Neural cell (in vitro differentiated cells): ENCODE measurements at regions not wholly inside any gene's neighbourhood (a gene's known extent, or its start where the extent isn't known, plus 50 kb on each side); places are given as distances from the start of the nearest gene placed in this dataset.

Experiments
- EP300 ChIP-seq: fragments of 450-650 bp; conservative IDR thresholded peaks from 2 replicates; pipeline ENCODE4 v1.6.1; 2014; ENCODE audit warnings: antibody characterized with exemption, mild to moderate bottlenecking, moderate library complexity; ENCODE audit not compliant: poor library complexity, severe bottlenecking
- EZH2 ChIP-seq: fragments of 200-600, 300-800 bp; shearing (Covaris generic), sonication (generic); IDR thresholded peaks from 2 replicates; pipeline ENCODE4 v1.6.1; 2014; ENCODE audit warnings: antibody characterized with exemption, low read length, borderline replicate concordance, mild to moderate bottlenecking; ENCODE audit not compliant: insufficient read depth, poor library complexity, severe bottlenecking
- MXI1 ChIP-seq: fragments of 450-650 bp; conservative IDR thresholded peaks from 2 replicates; pipeline ENCODE4 v1.6.1; 2014; ENCODE audit warnings: antibody characterized with exemption, mild to moderate bottlenecking; ENCODE audit not compliant: poor library complexity, severe bottlenecking
- POLR2AphosphoS5 ChIP-seq: IDR thresholded peaks from 2 replicates; pipeline ENCODE4 v1.6.1; 2012
- RAD21 ChIP-seq: fragments of 450-650 bp; conservative IDR thresholded peaks from 2 replicates; pipeline ENCODE4 v1.6.1; 2014; ENCODE audit warnings: antibody characterized with exemption, mild to moderate bottlenecking, moderate library complexity
- SMC3 ChIP-seq: fragments of 450-650 bp; conservative IDR thresholded peaks from 2 replicates; pipeline ENCODE4 v1.6.1; 2014; ENCODE audit warnings: antibody characterized with exemption, mild to moderate bottlenecking, moderate library complexity; ENCODE audit not compliant: poor library complexity
- TAF1 ChIP-seq: IDR thresholded peaks from 2 replicates; pipeline ENCODE4 v1.6.1; 2012; ENCODE audit warnings: low read depth
- TF ChIP-seq, protein P1 (sequence below): fragments of 450-650 bp; IDR thresholded peaks from 2 replicates; pipeline ENCODE4 v1.5.1; 2014; ENCODE audit warnings: antibody characterized with exemption, mild to moderate bottlenecking, moderate library complexity; ENCODE audit not compliant: poor library complexity, severe bottlenecking
- TF ChIP-seq, protein P2 (sequence below): IDR thresholded peaks from 2 replicates; pipeline ENCODE4 v1.6.1; 2012; ENCODE audit warnings: borderline replicate concordance

DNA sequence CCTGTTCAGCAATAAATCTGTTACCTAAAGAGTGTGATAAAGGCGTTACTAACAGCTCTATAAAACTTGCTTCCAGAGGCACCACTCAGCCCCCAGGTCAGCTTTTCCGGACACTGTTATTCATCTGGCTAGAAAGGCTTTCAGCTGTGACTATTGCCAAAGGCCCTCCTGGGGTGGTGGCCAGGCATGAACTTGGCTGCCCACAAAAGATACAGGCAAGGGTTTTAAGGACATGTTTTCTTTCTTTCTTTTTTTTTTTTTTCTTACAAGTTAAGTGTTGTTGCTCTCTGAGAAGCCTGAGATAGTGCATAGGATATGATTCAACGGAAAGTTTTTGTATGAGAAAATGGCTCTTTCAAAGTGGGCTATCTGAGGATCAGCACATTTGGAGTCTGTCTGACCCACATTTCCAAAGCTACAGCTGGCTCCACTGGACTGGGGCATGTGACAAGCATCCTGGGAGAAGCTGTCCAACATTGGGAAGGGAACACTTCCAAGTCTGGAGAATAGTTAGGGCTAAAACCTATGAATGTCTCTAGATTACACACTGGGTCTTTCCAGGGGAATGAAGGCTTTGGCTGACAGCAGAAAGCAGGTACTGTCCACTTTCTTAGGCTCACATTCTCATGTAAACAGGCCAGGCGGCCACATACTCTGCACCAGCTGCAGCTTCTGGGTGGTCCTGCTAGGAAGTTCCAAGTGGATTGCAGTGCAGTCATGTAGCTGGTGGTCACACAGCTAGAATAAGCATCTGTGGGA, 639.7 kb downstream of the LMO4 start:
- TF ChIP-seq, protein P1, sequence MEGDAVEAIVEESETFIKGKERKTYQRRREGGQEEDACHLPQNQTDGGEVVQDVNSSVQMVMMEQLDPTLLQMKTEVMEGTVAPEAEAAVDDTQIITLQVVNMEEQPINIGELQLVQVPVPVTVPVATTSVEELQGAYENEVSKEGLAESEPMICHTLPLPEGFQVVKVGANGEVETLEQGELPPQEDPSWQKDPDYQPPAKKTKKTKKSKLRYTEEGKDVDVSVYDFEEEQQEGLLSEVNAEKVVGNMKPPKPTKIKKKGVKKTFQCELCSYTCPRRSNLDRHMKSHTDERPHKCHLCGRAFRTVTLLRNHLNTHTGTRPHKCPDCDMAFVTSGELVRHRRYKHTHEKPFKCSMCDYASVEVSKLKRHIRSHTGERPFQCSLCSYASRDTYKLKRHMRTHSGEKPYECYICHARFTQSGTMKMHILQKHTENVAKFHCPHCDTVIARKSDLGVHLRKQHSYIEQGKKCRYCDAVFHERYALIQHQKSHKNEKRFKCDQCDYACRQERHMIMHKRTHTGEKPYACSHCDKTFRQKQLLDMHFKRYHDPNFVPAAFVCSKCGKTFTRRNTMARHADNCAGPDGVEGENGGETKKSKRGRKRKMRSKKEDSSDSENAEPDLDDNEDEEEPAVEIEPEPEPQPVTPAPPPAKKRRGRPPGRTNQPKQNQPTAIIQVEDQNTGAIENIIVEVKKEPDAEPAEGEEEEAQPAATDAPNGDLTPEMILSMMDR: no peak
- TF ChIP-seq POLR2AphosphoS5 (no peak), TAF1 (no peak), RAD21 (no peak), SMC3 (no peak), EP300 (no peak), EZH2 (no peak), MXI1 (no peak)
- TF ChIP-seq, protein P2, sequence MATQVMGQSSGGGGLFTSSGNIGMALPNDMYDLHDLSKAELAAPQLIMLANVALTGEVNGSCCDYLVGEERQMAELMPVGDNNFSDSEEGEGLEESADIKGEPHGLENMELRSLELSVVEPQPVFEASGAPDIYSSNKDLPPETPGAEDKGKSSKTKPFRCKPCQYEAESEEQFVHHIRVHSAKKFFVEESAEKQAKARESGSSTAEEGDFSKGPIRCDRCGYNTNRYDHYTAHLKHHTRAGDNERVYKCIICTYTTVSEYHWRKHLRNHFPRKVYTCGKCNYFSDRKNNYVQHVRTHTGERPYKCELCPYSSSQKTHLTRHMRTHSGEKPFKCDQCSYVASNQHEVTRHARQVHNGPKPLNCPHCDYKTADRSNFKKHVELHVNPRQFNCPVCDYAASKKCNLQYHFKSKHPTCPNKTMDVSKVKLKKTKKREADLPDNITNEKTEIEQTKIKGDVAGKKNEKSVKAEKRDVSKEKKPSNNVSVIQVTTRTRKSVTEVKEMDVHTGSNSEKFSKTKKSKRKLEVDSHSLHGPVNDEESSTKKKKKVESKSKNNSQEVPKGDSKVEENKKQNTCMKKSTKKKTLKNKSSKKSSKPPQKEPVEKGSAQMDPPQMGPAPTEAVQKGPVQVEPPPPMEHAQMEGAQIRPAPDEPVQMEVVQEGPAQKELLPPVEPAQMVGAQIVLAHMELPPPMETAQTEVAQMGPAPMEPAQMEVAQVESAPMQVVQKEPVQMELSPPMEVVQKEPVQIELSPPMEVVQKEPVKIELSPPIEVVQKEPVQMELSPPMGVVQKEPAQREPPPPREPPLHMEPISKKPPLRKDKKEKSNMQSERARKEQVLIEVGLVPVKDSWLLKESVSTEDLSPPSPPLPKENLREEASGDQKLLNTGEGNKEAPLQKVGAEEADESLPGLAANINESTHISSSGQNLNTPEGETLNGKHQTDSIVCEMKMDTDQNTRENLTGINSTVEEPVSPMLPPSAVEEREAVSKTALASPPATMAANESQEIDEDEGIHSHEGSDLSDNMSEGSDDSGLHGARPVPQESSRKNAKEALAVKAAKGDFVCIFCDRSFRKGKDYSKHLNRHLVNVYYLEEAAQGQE: no peak
